GM13976 (cell line): ENCODE measurements at regions not wholly inside any gene's neighbourhood (a gene's known extent, or its start where the extent isn't known, plus 50 kb on each side); places are given as distances from the start of the nearest gene placed in this dataset.

Experiments used
- DNase-seq: peaks from one replicate; pipeline ENCODE4 v3.0.0; 2012; ENCODE audit warnings: low spot score
- in situ Hi-C: fragments of 300-500 bp; cut with MboI; formaldehyde crosslinking; loops from one replicate; pipeline ENCODE4 v1.12.0; 2022; ENCODE audit warnings: low sequenced_read_pairs, mixed read lengths, inconsistent platforms; ENCODE audit not compliant: unreplicated experiment
- TF ChIP-seq, protein P1 (sequence below): IDR thresholded peaks from 2 replicates; pipeline ENCODE4 v1.5.1; 2012; ENCODE audit warnings: borderline replicate concordance, mild to moderate bottlenecking; ENCODE audit not compliant: insufficient read depth; ENCODE audit errors: extremely low read depth, missing control alignments, control extremely low read depth

- no peak for DNase-seq
- TF ChIP-seq, protein P1, sequence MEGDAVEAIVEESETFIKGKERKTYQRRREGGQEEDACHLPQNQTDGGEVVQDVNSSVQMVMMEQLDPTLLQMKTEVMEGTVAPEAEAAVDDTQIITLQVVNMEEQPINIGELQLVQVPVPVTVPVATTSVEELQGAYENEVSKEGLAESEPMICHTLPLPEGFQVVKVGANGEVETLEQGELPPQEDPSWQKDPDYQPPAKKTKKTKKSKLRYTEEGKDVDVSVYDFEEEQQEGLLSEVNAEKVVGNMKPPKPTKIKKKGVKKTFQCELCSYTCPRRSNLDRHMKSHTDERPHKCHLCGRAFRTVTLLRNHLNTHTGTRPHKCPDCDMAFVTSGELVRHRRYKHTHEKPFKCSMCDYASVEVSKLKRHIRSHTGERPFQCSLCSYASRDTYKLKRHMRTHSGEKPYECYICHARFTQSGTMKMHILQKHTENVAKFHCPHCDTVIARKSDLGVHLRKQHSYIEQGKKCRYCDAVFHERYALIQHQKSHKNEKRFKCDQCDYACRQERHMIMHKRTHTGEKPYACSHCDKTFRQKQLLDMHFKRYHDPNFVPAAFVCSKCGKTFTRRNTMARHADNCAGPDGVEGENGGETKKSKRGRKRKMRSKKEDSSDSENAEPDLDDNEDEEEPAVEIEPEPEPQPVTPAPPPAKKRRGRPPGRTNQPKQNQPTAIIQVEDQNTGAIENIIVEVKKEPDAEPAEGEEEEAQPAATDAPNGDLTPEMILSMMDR, result no peak
- in situ Hi-C loops, result no loop called here
Measured at GRCh38 chr17:56681561-56682266, 88.2 kb downstream of the NOG start.

GRCh38 chr17:56688151-56688550 lies 94.7 kb downstream of the NOG start:
- TF ChIP-seq, protein P1, result no peak
- DNase-seq, result no peak
- in situ Hi-C loops, result no loop called here

DNA sequence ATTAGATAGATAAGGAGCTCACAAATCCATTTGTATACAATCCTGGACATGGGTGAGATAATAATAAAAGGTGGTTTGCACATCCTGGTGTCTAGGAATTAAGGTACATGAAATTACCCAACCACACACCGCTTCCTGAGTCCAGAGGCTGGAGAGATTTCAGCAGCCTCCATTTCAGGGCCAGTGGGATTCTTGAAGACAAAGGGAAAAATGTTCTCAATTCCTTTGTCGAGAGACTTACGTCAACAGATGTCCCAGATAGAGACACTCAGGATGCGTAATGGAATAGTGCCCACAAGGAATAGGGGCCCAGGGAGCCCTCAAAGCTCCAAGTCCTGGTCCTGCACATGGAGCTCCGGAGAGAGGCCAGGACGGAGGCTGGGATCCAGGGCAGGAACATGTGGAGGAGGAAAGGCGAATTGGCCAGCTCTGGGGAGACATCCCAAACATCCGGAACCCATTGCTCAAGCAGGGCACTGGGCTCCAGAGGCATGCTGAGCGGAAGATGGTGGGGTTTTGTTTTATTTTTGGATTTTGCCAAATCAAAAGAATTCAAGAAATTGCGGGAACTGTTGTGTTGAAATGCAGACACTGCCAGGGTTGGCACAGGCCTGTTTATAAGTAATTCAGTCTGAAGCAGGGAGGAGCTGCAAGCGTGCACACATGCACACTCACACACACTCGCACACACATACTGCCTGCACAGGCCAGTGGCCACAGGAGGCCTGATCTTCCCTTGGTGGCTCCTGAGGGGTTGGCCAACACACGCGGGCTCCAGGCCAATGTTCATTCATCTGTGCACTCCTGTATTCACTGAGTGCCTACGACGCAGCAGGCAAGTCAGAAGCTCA lies 97.2 kb downstream of the NOG start:
- DNase-seq, result no peak
- TF ChIP-seq, protein P1, result no peak
- in situ Hi-C loops, result no loop called here

DNA sequence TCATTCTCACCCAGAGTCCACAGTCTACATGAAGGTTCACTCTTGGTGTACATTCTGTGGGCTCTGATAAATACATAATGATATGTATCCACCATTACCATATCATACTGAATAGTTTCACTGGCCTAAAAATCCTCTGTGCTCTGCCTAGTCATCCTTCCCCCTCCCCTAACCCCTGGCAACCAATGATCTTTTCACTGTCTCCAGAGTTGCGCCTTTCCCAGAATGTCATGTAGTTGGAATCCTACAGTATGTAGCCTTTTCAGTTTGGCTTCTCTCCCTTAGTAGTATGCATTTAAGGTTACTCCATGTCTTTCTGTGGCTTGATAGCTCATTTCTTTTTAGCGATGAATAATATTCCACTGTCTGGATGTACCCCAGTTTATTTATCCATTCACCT lies 101.3 kb downstream of the NOG start:
- in situ Hi-C loops, result no loop called here
- DNase-seq, result no peak
- TF ChIP-seq, protein P1, result no peak

GRCh38 chr17:56697190-56697589 lies 103.7 kb downstream of the NOG start:
- in situ Hi-C loops, result no loop called here
- TF ChIP-seq, protein P1, result no peak

GRCh38 chr17:56699186-56699894 lies 105.8 kb downstream of the NOG start:
- in situ Hi-C loops, result no loop called here
- TF ChIP-seq, protein P1, result no peak
- DNase-seq, result no peak

More at GRCh38 chr17:56697190-56697589, 103.7 kb downstream of the NOG start:
- DNase-seq, result no peak
